Bronchial epithelial cell (primary cell): ENCODE measurements at regions not wholly inside any gene's neighbourhood (a gene's known extent, or its start where the extent isn't known, plus 50 kb on each side); places are given as distances from the start of the nearest gene placed in this dataset.
"Not testable (repeated sequence)": the region's sequence is repeated elsewhere in the genome, so short reads cannot be mapped to it uniquely, and the experiment has no call there.

Experiments used
- DNase-seq: peaks from one replicate; pipeline ENCODE4 v3.0.0-alpha.2; 2010; ENCODE audit warnings: low read depth
- FAIRE-seq: peaks from 2 replicates; lab custom pipeline; 2011; peaks lifted over from hg19 to GRCh38; lab: Jason Lieb, UNC
- H3K27me3 ChIP-seq: 2 replicates; pipeline ENCODE4 v1.5.1; 2011; ENCODE audit warnings: low read length; ENCODE audit not compliant: control insufficient read depth, insufficient read depth
- H3K36me3 ChIP-seq: 2 replicates; pipeline ENCODE4 v1.5.1; 2011; ENCODE audit warnings: low read length; ENCODE audit not compliant: control insufficient read depth, insufficient read depth
- H3K4me3 ChIP-seq: 2 replicates; pipeline ENCODE4 v1.5.1; 2011; ENCODE audit warnings: mild to moderate bottlenecking, low read depth, low read length, control low read depth
- CTCF ChIP-seq: IDR thresholded peaks from 2 replicates; pipeline ENCODE4 v1.5.1; 2011; ENCODE audit warnings: mild to moderate bottlenecking, moderate library complexity, low read length, control low read depth, inconsistent platforms; ENCODE audit not compliant: insufficient read depth, severe bottlenecking

DNA sequence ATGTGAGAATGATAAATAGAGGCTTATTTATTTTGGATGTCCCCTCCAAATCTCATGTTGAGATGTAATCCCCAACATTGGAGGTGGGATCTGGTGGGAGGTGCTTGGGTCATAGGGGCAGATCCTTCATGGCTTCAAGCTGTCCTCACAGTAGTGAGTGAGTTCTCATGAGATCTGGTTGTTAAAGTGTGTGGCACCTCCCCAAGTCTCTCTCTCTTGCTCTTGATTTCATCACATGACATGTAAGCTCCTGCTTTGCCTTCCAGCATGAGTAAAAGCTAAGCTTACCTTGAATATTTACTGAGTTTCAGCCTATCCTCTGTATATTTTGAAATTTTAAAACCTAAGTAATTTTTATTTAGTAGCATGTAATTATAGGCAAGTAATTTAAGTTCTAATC lies 444.9 kb downstream of the ARL4A start:
- no peak for FAIRE-seq
- Histone ChIP-seq H3K36me3 (no peaks in the 10 kb centered on the region), H3K27me3 (no peaks in the 10 kb centered on the region), H3K4me3 (no peak overlapping the region)
- no peak for TF ChIP-seq CTCF
- DNase-seq: no peak

- not testable (repeated sequence) for H3K36me3 ChIP-seq, FAIRE-seq, DNase-seq, H3K4me3 ChIP-seq, H3K27me3 ChIP-seq
Measured at GRCh38 chr7:13136345-13136744, 448.9 kb downstream of the ARL4A start.

GRCh38 chr7:13139436-13139835 lies 452.0 kb downstream of the ARL4A start:
- TF ChIP-seq CTCF: no peak
- Histone ChIP-seq H3K27me3 (no peaks in the 10 kb centered on the region), H3K36me3 (no peaks in the 10 kb centered on the region), H3K4me3 (no peak overlapping the region)
- DNase-seq (no peak), FAIRE-seq (no peak)

- no peaks in the 10 kb centered on the region for H3K27me3 ChIP-seq
- H3K4me3 ChIP-seq: no peak overlapping the region
- no peaks in the 10 kb centered on the region for H3K36me3 ChIP-seq
- DNase-seq (no peak), FAIRE-seq (no peak)
- no peak for TF ChIP-seq CTCF
Measured at GRCh38 chr7:13144673-13145072, 457.2 kb downstream of the ARL4A start.

DNA sequence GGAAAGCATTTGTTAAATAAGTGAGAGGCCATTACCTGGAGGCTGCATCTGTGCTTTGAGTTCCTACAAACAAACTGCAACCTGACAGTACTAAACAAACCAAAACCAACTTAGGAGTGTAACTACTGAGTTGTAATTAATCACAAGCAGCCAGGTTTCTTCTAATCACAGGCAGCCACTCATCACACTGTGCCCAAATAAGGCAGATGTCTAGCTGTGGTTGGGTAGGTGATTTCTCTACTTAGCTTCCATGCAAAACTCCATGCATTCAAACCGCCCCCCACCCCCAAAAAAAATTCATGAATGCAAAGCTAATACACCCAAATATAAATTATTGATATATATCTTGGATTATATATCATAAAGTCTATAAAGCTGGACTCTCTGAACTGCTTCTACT lies 461.1 kb downstream of the ARL4A start:
- no peak overlapping the region for H3K4me3 ChIP-seq
- H3K36me3 ChIP-seq: no peaks in the 10 kb centered on the region
- TF ChIP-seq CTCF: no peak
- no peaks in the 10 kb centered on the region for H3K27me3 ChIP-seq
- no peak for FAIRE-seq
- DNase-seq: no peak

- TF ChIP-seq CTCF: no peak
- Histone ChIP-seq H3K27me3 (no peaks in the 10 kb centered on the region), H3K4me3 (no peak overlapping the region), H3K36me3 (no peaks in the 10 kb centered on the region)
- DNase-seq (no peak), FAIRE-seq (no peak)
Measured at GRCh38 chr7:13151978-13152377, 464.5 kb downstream of the ARL4A start.
